ENCODE measurements at regions not wholly inside any gene's neighbourhood (a gene's known extent, or its start where the extent isn't known, plus 50 kb on each side); places are given as distances from the start of the nearest gene placed in this dataset.

DNA sequence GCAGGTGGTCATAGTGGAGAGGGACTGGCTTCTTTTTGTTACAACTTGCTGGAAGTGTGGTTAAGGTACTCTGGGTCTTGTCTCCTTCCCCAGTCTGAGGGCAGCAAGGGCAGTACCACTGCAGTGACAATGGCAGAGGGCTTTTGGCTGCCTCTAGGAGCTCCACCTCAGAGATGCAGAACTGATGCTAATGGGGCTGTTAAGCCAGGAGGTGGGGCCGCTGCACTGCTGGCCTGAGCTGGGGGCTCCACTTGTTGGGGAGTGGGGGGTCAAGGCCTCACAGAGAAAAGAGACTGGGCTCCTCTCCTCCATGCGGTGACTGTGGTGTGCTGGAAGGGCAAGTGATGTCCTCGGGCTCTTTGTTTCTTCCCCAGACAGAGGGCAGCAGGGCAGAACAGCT, 135.7 kb downstream of the DSEL start:
- TF ChIP-seq, protein P1, sequence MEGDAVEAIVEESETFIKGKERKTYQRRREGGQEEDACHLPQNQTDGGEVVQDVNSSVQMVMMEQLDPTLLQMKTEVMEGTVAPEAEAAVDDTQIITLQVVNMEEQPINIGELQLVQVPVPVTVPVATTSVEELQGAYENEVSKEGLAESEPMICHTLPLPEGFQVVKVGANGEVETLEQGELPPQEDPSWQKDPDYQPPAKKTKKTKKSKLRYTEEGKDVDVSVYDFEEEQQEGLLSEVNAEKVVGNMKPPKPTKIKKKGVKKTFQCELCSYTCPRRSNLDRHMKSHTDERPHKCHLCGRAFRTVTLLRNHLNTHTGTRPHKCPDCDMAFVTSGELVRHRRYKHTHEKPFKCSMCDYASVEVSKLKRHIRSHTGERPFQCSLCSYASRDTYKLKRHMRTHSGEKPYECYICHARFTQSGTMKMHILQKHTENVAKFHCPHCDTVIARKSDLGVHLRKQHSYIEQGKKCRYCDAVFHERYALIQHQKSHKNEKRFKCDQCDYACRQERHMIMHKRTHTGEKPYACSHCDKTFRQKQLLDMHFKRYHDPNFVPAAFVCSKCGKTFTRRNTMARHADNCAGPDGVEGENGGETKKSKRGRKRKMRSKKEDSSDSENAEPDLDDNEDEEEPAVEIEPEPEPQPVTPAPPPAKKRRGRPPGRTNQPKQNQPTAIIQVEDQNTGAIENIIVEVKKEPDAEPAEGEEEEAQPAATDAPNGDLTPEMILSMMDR (IDR thresholded peaks at IDR 0.05; ENCODE audit: insufficient read depth, low read length) = no peak
- TF ChIP-seq, protein P2, sequence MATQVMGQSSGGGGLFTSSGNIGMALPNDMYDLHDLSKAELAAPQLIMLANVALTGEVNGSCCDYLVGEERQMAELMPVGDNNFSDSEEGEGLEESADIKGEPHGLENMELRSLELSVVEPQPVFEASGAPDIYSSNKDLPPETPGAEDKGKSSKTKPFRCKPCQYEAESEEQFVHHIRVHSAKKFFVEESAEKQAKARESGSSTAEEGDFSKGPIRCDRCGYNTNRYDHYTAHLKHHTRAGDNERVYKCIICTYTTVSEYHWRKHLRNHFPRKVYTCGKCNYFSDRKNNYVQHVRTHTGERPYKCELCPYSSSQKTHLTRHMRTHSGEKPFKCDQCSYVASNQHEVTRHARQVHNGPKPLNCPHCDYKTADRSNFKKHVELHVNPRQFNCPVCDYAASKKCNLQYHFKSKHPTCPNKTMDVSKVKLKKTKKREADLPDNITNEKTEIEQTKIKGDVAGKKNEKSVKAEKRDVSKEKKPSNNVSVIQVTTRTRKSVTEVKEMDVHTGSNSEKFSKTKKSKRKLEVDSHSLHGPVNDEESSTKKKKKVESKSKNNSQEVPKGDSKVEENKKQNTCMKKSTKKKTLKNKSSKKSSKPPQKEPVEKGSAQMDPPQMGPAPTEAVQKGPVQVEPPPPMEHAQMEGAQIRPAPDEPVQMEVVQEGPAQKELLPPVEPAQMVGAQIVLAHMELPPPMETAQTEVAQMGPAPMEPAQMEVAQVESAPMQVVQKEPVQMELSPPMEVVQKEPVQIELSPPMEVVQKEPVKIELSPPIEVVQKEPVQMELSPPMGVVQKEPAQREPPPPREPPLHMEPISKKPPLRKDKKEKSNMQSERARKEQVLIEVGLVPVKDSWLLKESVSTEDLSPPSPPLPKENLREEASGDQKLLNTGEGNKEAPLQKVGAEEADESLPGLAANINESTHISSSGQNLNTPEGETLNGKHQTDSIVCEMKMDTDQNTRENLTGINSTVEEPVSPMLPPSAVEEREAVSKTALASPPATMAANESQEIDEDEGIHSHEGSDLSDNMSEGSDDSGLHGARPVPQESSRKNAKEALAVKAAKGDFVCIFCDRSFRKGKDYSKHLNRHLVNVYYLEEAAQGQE (IDR thresholded peaks at IDR 0.05; ENCODE audit: insufficient replicate concordance, low read depth) = no peak
- TF ChIP-seq POLR2AphosphoS5 (IDR thresholded peaks at IDR 0.05; ENCODE audit: low read depth) = no peak
